ENCODE measurements at regions not wholly inside any gene's neighbourhood (a gene's known extent, or its start where the extent isn't known, plus 50 kb on each side); places are given as distances from the start of the nearest gene placed in this dataset.

DNA sequence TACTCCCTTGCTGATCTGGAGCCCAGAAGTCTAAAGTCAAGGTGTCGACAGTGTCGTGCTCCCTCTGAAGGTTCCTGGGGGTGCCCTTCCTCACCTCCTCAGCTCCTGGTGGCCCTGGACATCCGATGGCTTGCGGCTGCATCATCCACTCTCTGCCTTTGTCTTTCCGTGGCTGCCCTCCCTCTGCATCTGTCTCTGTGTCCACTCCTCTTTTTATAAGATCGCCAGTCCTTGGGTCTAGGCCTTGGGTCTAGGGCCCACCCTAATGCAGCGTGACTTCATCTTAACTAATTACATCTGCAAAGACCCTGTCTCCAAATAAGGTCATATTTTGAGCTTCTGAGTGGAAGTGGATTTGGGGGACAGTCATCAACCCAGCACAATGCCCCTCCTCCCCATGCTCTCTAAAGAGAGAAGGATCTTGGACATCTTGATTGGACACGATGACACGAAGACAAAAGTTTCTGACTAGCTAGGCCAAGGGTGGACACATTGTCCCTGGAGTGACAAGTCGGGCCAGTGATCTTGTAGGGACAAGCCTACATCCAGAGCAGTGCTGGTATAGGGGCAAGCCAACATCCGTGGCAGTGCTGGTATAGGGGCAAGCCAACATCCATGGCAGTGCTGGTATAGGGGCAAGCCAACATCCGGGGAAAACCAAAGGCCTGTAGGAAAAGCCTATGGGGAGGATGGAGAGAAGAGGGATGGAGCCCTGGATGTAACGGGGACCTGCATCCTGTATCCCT is 93.9 kb upstream of the DIO3 start:
- no peak for ATAC-seq
- Histone ChIP-seq H3K4me2 (ENCODE audit: low read length) (no peak overlapping the region), H4K20me1 (ENCODE audit: insufficient read depth) (no peaks in the 10 kb centered on the region), H3K9ac (ENCODE audit: low read length) (no peak overlapping the region), H3K36me3 (ENCODE audit: control insufficient read depth in 1 of 2, insufficient read depth in 2 of 2, low read length in 2 of 2) (no peaks in the 10 kb centered on the region), H2AFZ (ENCODE audit: low read depth, low read length, poor library complexity, severe bottlenecking) (no peak overlapping the region), H3K79me2 (ENCODE audit: insufficient read depth, low read length) (no peaks in the 10 kb centered on the region), H3K4me3 (replicated peaks in 1 of 2; ENCODE audit: low read depth in 1 of 2, low read length in 2 of 2) (no peak overlapping the region), H3K27ac (ENCODE audit: low read depth, low read length) (no peak overlapping the region), H3K9me2 (ENCODE audit: insufficient read depth) (no peaks in the 10 kb centered on the region), H3K4me1 (ENCODE audit: control insufficient read depth in 1 of 2, insufficient read depth in 2 of 2, low read length in 2 of 2) (peaks cover 0 to 3% of the 10 kb centered on the region in 2 experiments; a peak in 1 of 4 replicates), H3K9me3 (ENCODE audit: control insufficient read depth in 1 of 2, insufficient read depth in 1 of 2, low read depth in 1 of 2, low read length in 2 of 2) (no peaks in the 10 kb centered on the region), H3K27me3 (ENCODE audit: insufficient read depth, low read length) (no peaks in the 10 kb centered on the region)
- DNase-seq (ENCODE audit: low read depth, low spot score): no peak
- CTCF ChIA-PET: no interaction called here
- RAD21 ChIA-PET (ENCODE audit: low non-redundant PET in 1 of 2, low total read pairs in 2 of 2, uncharacterized antibody in 2 of 2, unreplicated experiment in 2 of 2): no interaction called here
- TF ChIP-seq RAD21 (IDR thresholded peaks at IDR 0.05; ENCODE audit: low read depth) (no peak), EZH2 (IDR thresholded peaks at IDR 0.05) (no peak), FOSL1 (IDR thresholded peaks at IDR 0.05; ENCODE audit: low read depth) (no peak), JUND (IDR thresholded peaks at IDR 0.05) (no peak), EZH2phosphoT487 (IDR thresholded peaks at IDR 0.05; ENCODE audit: borderline replicate concordance) (no peak), SP1 (IDR thresholded peaks at IDR 0.05; ENCODE audit: low read depth) (no peak), CEBPB (IDR thresholded peaks at IDR 0.05; ENCODE audit: low read depth) (no peak), ELF1 (IDR thresholded peaks at IDR 0.05; ENCODE audit: borderline replicate concordance, low read depth) (no peak), ZNF274 (IDR thresholded peaks at IDR 0.05; ENCODE audit: low read depth, low read length) (no peak), POLR2AphosphoS5 (IDR thresholded peaks at IDR 0.05; ENCODE audit: low read depth, low read length) (no peak)
- TF ChIP-seq, protein P1, sequence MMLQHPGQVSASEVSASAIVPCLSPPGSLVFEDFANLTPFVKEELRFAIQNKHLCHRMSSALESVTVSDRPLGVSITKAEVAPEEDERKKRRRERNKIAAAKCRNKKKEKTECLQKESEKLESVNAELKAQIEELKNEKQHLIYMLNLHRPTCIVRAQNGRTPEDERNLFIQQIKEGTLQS (IDR thresholded peaks at IDR 0.05): no peak
- TF ChIP-seq, protein P2, sequence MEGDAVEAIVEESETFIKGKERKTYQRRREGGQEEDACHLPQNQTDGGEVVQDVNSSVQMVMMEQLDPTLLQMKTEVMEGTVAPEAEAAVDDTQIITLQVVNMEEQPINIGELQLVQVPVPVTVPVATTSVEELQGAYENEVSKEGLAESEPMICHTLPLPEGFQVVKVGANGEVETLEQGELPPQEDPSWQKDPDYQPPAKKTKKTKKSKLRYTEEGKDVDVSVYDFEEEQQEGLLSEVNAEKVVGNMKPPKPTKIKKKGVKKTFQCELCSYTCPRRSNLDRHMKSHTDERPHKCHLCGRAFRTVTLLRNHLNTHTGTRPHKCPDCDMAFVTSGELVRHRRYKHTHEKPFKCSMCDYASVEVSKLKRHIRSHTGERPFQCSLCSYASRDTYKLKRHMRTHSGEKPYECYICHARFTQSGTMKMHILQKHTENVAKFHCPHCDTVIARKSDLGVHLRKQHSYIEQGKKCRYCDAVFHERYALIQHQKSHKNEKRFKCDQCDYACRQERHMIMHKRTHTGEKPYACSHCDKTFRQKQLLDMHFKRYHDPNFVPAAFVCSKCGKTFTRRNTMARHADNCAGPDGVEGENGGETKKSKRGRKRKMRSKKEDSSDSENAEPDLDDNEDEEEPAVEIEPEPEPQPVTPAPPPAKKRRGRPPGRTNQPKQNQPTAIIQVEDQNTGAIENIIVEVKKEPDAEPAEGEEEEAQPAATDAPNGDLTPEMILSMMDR (IDR thresholded peaks at IDR 0.05 in 2 of 3, conservative IDR thresholded peaks at IDR 0.05 in 1 of 3; ENCODE audit: borderline replicate concordance in 1 of 3, insufficient read depth in 1 of 3, low read depth in 2 of 3, low read length in 2 of 3): no peak
- TF ChIP-seq, protein P3, sequence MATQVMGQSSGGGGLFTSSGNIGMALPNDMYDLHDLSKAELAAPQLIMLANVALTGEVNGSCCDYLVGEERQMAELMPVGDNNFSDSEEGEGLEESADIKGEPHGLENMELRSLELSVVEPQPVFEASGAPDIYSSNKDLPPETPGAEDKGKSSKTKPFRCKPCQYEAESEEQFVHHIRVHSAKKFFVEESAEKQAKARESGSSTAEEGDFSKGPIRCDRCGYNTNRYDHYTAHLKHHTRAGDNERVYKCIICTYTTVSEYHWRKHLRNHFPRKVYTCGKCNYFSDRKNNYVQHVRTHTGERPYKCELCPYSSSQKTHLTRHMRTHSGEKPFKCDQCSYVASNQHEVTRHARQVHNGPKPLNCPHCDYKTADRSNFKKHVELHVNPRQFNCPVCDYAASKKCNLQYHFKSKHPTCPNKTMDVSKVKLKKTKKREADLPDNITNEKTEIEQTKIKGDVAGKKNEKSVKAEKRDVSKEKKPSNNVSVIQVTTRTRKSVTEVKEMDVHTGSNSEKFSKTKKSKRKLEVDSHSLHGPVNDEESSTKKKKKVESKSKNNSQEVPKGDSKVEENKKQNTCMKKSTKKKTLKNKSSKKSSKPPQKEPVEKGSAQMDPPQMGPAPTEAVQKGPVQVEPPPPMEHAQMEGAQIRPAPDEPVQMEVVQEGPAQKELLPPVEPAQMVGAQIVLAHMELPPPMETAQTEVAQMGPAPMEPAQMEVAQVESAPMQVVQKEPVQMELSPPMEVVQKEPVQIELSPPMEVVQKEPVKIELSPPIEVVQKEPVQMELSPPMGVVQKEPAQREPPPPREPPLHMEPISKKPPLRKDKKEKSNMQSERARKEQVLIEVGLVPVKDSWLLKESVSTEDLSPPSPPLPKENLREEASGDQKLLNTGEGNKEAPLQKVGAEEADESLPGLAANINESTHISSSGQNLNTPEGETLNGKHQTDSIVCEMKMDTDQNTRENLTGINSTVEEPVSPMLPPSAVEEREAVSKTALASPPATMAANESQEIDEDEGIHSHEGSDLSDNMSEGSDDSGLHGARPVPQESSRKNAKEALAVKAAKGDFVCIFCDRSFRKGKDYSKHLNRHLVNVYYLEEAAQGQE (IDR thresholded peaks at IDR 0.05; ENCODE audit: low read depth): no peak
- POLR2A ChIA-PET: no interaction called here
- no TSS peak for BruUV-seq (replicated peaks)
- intact Hi-C loops (cut with micrococcal nuclease): no loop called here
